ENCODE measurements at regions not wholly inside any gene's neighbourhood (a gene's known extent, or its start where the extent isn't known, plus 50 kb on each side); places are given as distances from the start of the nearest gene placed in this dataset.

DNA sequence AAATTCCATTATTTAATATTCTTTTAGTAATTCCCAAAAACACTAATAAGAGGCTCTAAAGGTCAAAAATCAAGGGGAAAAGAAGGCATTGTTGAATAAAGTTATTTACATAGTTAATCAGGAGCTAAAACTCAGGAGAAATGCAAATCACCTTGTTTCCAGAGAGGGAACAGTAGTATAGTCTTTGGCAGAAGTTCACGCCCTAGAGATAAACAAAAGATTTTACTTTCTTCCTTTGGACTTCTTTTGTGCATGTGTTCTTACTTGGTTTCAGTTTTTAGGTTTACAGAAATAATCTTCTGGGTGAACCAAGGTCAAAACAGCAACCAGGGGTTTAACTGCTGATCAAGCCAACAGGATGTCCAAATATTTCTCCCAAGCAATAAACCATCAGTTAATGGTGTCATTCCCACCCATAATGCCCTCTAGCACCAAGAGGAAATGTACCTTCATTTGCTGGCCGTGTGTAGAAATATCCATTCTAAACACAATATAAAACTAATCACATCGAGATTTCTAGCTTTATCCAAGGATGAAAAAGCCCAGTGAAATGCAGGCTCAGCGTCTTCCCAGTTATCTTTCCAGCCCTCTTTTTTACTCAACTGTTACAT is 518.8 kb upstream of the SOX9 start:
- TF ChIP-seq, protein P1, sequence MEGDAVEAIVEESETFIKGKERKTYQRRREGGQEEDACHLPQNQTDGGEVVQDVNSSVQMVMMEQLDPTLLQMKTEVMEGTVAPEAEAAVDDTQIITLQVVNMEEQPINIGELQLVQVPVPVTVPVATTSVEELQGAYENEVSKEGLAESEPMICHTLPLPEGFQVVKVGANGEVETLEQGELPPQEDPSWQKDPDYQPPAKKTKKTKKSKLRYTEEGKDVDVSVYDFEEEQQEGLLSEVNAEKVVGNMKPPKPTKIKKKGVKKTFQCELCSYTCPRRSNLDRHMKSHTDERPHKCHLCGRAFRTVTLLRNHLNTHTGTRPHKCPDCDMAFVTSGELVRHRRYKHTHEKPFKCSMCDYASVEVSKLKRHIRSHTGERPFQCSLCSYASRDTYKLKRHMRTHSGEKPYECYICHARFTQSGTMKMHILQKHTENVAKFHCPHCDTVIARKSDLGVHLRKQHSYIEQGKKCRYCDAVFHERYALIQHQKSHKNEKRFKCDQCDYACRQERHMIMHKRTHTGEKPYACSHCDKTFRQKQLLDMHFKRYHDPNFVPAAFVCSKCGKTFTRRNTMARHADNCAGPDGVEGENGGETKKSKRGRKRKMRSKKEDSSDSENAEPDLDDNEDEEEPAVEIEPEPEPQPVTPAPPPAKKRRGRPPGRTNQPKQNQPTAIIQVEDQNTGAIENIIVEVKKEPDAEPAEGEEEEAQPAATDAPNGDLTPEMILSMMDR (IDR thresholded peaks at IDR 0.05), result no peak
- no peak for TF ChIP-seq POLR2AphosphoS5 (IDR thresholded peaks at IDR 0.05; ENCODE audit: insufficient read depth in 1 of 2, low read depth in 1 of 2)

All from vagina (tissue), 2 donors.